Neural progenitor cell (in vitro differentiated cells): ENCODE measurements at regions not wholly inside any gene's neighbourhood (a gene's known extent, or its start where the extent isn't known, plus 50 kb on each side); places are given as distances from the start of the nearest gene placed in this dataset.

Experiments used
- DNase-seq: peaks from one replicate; pipeline ENCODE4 v3.0.0-alpha.2; 2016; ENCODE audit warnings: low spot score
- H2AFZ ChIP-seq: fragments of 200-600 bp; sonication (generic); replicated peaks from 2 replicates; pipeline ENCODE4 v1.6.1; 2016; ENCODE audit warnings: antibody characterized with exemption
- H3F3A ChIP-seq: fragments of 200-600 bp; sonication (generic); 2 replicates; pipeline ENCODE4 v1.6.1; 2016; ENCODE audit warnings: antibody characterized with exemption, low read depth
- H3K27ac ChIP-seq: fragments of 200-600 bp; sonication (generic); 2 replicates; pipeline ENCODE4 v1.5.1; 2016; ENCODE audit warnings: mild to moderate bottlenecking
- H3K27me3 ChIP-seq: fragments of 200-600 bp; sonication (generic); 2 replicates; pipeline ENCODE4 v1.6.1; 2016; ENCODE audit warnings: mild to moderate bottlenecking, moderate library complexity
- H3K36me3 ChIP-seq: fragments of 200-600 bp; sonication (generic); 2 replicates; pipeline ENCODE4 v1.5.1; 2016
- H3K4me1 ChIP-seq: fragments of 200-600 bp; sonication (generic); 2 replicates; pipeline ENCODE4 v1.6.1; 2016; ENCODE audit warnings: mixed run types
- H3K4me2 ChIP-seq: fragments of 200-600 bp; sonication (generic); 2 replicates; pipeline ENCODE4 v1.6.1; 2016
- H3K4me3 ChIP-seq: fragments of 200-600 bp; sonication (generic); 2 replicates; pipeline ENCODE4 v1.5.1; 2016
- H3K79me2 ChIP-seq: fragments of 200-600 bp; sonication (generic); 2 replicates; pipeline ENCODE4 v1.6.1; 2016; ENCODE audit warnings: low read depth
- H3K9ac ChIP-seq: fragments of 200-600 bp; sonication (generic); 2 replicates; pipeline ENCODE4 v1.6.1; 2016
- H3K9me3 ChIP-seq: fragments of 200-600 bp; sonication (generic); 2 replicates; pipeline ENCODE4 v1.5.1; 2016; ENCODE audit warnings: low read depth
- H4K20me1 ChIP-seq: fragments of 200-600 bp; sonication (generic); 2 replicates; pipeline ENCODE4 v1.6.1; 2016; ENCODE audit warnings: low read depth
- H3K27ac Mint-ChIP-seq: 3 replicates; pipeline ENCODE4 v1.8.0; 2021; ENCODE audit warnings: mixed read lengths
- H3K27me3 Mint-ChIP-seq: 2 replicates; pipeline ENCODE4 v1.8.0; 2022; ENCODE audit warnings: low read depth, mild to moderate bottlenecking, inconsistent platforms, moderate library complexity, mixed read lengths; ENCODE audit not compliant: insufficient read depth
- H3K36me3 Mint-ChIP-seq: 3 replicates; pipeline ENCODE4 v1.8.0; 2021; ENCODE audit warnings: mixed read lengths
- H3K4me1 Mint-ChIP-seq: 3 replicates; pipeline ENCODE4 v1.8.0; 2021; ENCODE audit warnings: mixed read lengths
- H3K4me3 Mint-ChIP-seq: 3 replicates; pipeline ENCODE4 v1.8.0; 2021; ENCODE audit warnings: mild to moderate bottlenecking, moderate library complexity, mixed read lengths
- H3K9me3 Mint-ChIP-seq: 3 replicates; pipeline ENCODE4 v1.8.0; 2020; ENCODE audit warnings: mixed read lengths
- CTCF ChIP-seq: fragments of 200-600 bp; sonication (generic); IDR thresholded peaks from 2 replicates; pipeline ENCODE4 v1.5.1; 2017; ENCODE audit warnings: antibody characterized with exemption, mild to moderate bottlenecking
- EZH2 ChIP-seq: fragments of 200-600 bp; sonication (generic); IDR thresholded peaks from 2 replicates; pipeline ENCODE4 v1.6.1; 2017; ENCODE audit warnings: antibody characterized with exemption, mild to moderate bottlenecking, moderate library complexity
- EZH2phosphoT487 ChIP-seq: fragments of 200-600 bp; sonication (generic); IDR thresholded peaks from 2 replicates; pipeline ENCODE4 v1.6.1; 2017; ENCODE audit warnings: antibody characterized with exemption

DNA sequence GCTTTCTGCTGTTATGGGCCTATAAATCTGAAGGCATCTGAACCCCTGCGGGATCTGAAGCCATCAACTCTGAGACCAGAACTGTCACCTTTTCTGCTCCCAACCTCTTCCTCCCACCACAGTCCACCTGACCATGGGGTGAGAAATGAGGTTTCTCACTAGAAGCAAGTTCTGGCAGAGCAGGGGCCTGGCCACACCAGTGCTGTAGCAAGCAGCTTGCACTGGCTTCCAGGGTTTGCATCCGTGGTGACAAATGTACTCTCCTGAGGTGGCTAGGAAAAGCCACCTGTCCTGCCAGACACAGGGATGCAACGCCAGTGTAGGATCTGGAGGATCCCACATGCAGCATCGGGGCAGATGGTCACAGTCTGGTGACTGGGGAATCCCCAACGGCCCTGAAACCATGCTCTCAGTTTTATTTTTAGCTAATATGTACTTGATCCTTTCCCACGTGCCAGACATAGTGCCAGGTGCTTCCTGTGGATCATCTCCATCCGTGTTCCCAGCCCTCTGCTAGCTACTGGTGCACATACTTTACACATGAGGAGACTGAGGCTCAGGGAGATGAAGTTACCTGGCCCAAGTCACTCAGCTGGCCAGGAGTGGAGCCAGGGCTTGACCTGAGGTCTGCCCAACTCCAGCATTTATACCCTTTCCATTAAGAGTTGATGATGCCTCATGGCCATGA lies 122.1 kb upstream of the SPACA1 start:
- Mint-ChIP-seq H3K4me3 (no peak overlapping the region), H3K27me3 (peaks cover 9% of the 10 kb centered on the region), H3K36me3 (no peaks in the 10 kb centered on the region), H3K27ac (no peak overlapping the region), H3K9me3 (no peaks in the 10 kb centered on the region), H3K4me1 (peaks cover 11% of the 10 kb centered on the region)
- TF ChIP-seq EZH2phosphoT487 (no peak), EZH2 (no peak), CTCF (no peak)
- H3K36me3 ChIP-seq: no peaks in the 10 kb centered on the region
- no peak overlapping the region for H2AFZ ChIP-seq
- no peaks in the 10 kb centered on the region for H3K79me2 ChIP-seq
- peaks cover 4% of the 10 kb centered on the region for H3K4me1 ChIP-seq
- H3K27me3 ChIP-seq: no peaks in the 10 kb centered on the region
- no peak for DNase-seq
- H3F3A ChIP-seq: no peaks in the 10 kb centered on the region
- no peak overlapping the region for H3K9ac ChIP-seq
- H4K20me1 ChIP-seq: no peaks in the 10 kb centered on the region
- H3K27ac ChIP-seq: no peak overlapping the region
- no peak overlapping the region for H3K4me2 ChIP-seq
- H3K9me3 ChIP-seq: no peaks in the 10 kb centered on the region
- no peak overlapping the region for H3K4me3 ChIP-seq

DNA sequence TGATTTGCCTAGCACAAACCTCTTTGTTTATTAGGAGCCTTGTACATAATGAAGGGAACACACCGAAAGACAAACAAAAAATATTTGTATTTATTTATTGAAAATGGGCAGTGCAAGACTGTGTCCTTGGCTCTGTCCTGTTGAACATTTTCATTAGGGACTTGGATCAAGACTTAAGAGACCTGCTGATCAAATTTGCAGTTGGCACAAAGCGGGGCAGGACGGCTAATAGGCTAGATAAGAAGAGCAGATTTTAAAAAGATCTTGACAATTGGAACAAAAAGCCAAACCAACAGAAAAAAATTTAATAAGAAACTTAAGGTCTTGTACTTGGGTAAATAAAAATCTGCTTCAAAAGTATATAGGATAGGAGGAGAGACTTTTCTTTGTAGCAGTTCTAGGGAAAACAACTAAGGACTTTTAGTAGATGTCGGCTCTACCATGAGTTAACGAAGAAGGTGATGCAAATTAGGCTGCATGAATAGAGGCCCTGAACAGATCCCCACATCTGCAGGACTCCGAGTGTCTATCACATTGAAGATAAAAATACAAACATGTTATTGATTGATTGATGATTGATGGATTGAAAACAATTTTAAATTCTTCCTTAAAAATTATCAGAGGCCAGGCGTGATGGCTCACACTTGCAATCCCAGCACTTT lies 124.1 kb upstream of the SPACA1 start:
- H3K4me3 Mint-ChIP-seq: no peak overlapping the region
- peaks cover 9% of the 10 kb centered on the region for H3K27me3 Mint-ChIP-seq
- Histone ChIP-seq H3K9me3 (no peaks in the 10 kb centered on the region), H3K27ac (no peak overlapping the region), H3K9ac (no peak overlapping the region), H3K4me1 (no peaks in the 10 kb centered on the region), H3K27me3 (no peaks in the 10 kb centered on the region), H3K4me3 (no peak overlapping the region), H3K79me2 (no peaks in the 10 kb centered on the region), H3F3A (no peaks in the 10 kb centered on the region), H3K4me2 (no peak overlapping the region), H2AFZ (no peak overlapping the region), H3K36me3 (no peaks in the 10 kb centered on the region), H4K20me1 (no peaks in the 10 kb centered on the region)
- DNase-seq: no peak
- H3K36me3 Mint-ChIP-seq: no peaks in the 10 kb centered on the region
- H3K9me3 Mint-ChIP-seq: no peaks in the 10 kb centered on the region
- H3K27ac Mint-ChIP-seq: no peak overlapping the region
- TF ChIP-seq EZH2: no peak
- TF ChIP-seq EZH2phosphoT487: no peak
- no peak for TF ChIP-seq CTCF
- no peaks in the 10 kb centered on the region for H3K4me1 Mint-ChIP-seq

GRCh38 chr6:87922947-87923330 lies 124.7 kb upstream of the SPACA1 start:
- Histone ChIP-seq H3K4me2 (no peak overlapping the region), H4K20me1 (no peaks in the 10 kb centered on the region), H3K27me3 (no peaks in the 10 kb centered on the region), H3K27ac (no peak overlapping the region), H3K79me2 (no peaks in the 10 kb centered on the region), H3K4me3 (no peak overlapping the region), H3K9me3 (no peaks in the 10 kb centered on the region), H2AFZ (no peak overlapping the region), H3K9ac (no peak overlapping the region), H3K36me3 (no peaks in the 10 kb centered on the region), H3F3A (no peaks in the 10 kb centered on the region), H3K4me1 (no peaks in the 10 kb centered on the region)
- no peak for DNase-seq
- Mint-ChIP-seq H3K4me3 (no peak overlapping the region), H3K27ac (no peak overlapping the region), H3K4me1 (no peaks in the 10 kb centered on the region), H3K9me3 (no peaks in the 10 kb centered on the region), H3K36me3 (no peaks in the 10 kb centered on the region), H3K27me3 (peaks cover 9% of the 10 kb centered on the region)
- TF ChIP-seq CTCF (no peak), EZH2phosphoT487 (no peak), EZH2 (no peak)
